MG63 (cell line): ENCODE measurements at regions not wholly inside any gene's neighbourhood (a gene's known extent, or its start where the extent isn't known, plus 50 kb on each side); places are given as distances from the start of the nearest gene placed in this dataset.

Experiments used
- DNase-seq: peaks from one replicate; pipeline ENCODE4 v3.0.0-alpha.2; 2020
- H3K27me3 ChIP-seq: fragments of 250-450 bp; sonication (Bioruptor Pico); 2 replicates; pipeline ENCODE4 v1.5.1; 2020; ENCODE audit warnings: mild to moderate bottlenecking, moderate library complexity
- H3K36me3 ChIP-seq: fragments of 250-450 bp; sonication (Bioruptor Pico); 2 replicates; pipeline ENCODE4 v1.5.1; 2020; ENCODE audit warnings: mild to moderate bottlenecking, moderate library complexity
- H3K4me3 ChIP-seq: fragments of 250-450 bp; sonication (Bioruptor Pico); 2 replicates; pipeline ENCODE4 v1.5.1; 2020; ENCODE audit warnings: mild to moderate bottlenecking, moderate library complexity
- H3K9me3 ChIP-seq: fragments of 250-450 bp; sonication (Bioruptor Pico); 2 replicates; pipeline ENCODE4 v1.5.1; 2020; ENCODE audit warnings: mild to moderate bottlenecking, moderate library complexity

GRCh38 chr2:157087373-157088002, 170.0 kb upstream of the GALNT5 start:
- H3K4me3 ChIP-seq = no peak overlapping the region
- H3K9me3 ChIP-seq = no peaks in the 10 kb centered on the region
- no peaks in the 10 kb centered on the region for H3K27me3 ChIP-seq
- H3K36me3 ChIP-seq = no peaks in the 10 kb centered on the region
- DNase-seq = peak; percentile 94

GRCh38 chr2:157093666-157094065, 163.8 kb upstream of the GALNT5 start:
- DNase-seq = no peak
- Histone ChIP-seq H3K4me3 (no peak overlapping the region), H3K9me3 (peaks cover 6% of the 10 kb centered on the region; the same call in 1 of the 2 replicates), H3K27me3 (no peaks in the 10 kb centered on the region), H3K36me3 (no peaks in the 10 kb centered on the region)

GRCh38 chr2:157105372-157105771, 152.1 kb upstream of the GALNT5 start:
- Histone ChIP-seq H3K9me3 (peaks cover 5% of the 10 kb centered on the region), H3K4me3 (no peak overlapping the region), H3K27me3 (no peaks in the 10 kb centered on the region), H3K36me3 (no peaks in the 10 kb centered on the region)
- no peak for DNase-seq

- Histone ChIP-seq H3K27me3 (no peaks in the 10 kb centered on the region), H3K36me3 (no peaks in the 10 kb centered on the region), H3K9me3 (peaks cover 8% of the 10 kb centered on the region), H3K4me3 (no peak overlapping the region)
- no peak for DNase-seq
Observed at GRCh38 chr2:157106950-157107349, 150.6 kb upstream of the GALNT5 start.

- Histone ChIP-seq H3K9me3 (peaks cover 10% of the 10 kb centered on the region), H3K36me3 (no peaks in the 10 kb centered on the region), H3K27me3 (no peaks in the 10 kb centered on the region), H3K4me3 (no peak overlapping the region)
- no peak for DNase-seq
Observed at GRCh38 chr2:157107460-157107859, 150.0 kb upstream of the GALNT5 start.

- no peak for DNase-seq
- Histone ChIP-seq H3K27me3 (no peaks in the 10 kb centered on the region), H3K9me3 (peaks cover 12% of the 10 kb centered on the region), H3K4me3 (no peak overlapping the region), H3K36me3 (no peaks in the 10 kb centered on the region)
Observed at GRCh38 chr2:157107877-157108276, 149.6 kb upstream of the GALNT5 start.

- Histone ChIP-seq H3K4me3 (peak overlapping the region; percentile 4; the same call in 1 of the 2 replicates), H3K9me3 (no peaks in the 10 kb centered on the region), H3K27me3 (no peaks in the 10 kb centered on the region), H3K36me3 (no peaks in the 10 kb centered on the region)
- DNase-seq = no peak
Observed at GRCh38 chr2:157122776-157123175, 134.7 kb upstream of the GALNT5 start.

- Histone ChIP-seq H3K9me3 (peaks cover 2% of the 10 kb centered on the region; the same call in 1 of the 2 replicates), H3K27me3 (no peaks in the 10 kb centered on the region), H3K4me3 (no peak overlapping the region), H3K36me3 (no peaks in the 10 kb centered on the region)
- no peak for DNase-seq
Observed at GRCh38 chr2:157124731-157125130, 132.8 kb upstream of the GALNT5 start.

- H3K9me3 ChIP-seq = peaks cover 2% of the 10 kb centered on the region; the same call in 1 of the 2 replicates
- DNase-seq = no peak
- H3K27me3 ChIP-seq = no peaks in the 10 kb centered on the region
- H3K36me3 ChIP-seq = no peaks in the 10 kb centered on the region
- H3K4me3 ChIP-seq = no peak overlapping the region
Observed at GRCh38 chr2:157125685-157126084, 131.8 kb upstream of the GALNT5 start.

GRCh38 chr2:157127249-157128012, 130.1 kb upstream of the GALNT5 start:
- H3K36me3 ChIP-seq = no peaks in the 10 kb centered on the region

GRCh38 chr2:157143901-157144300, 113.6 kb upstream of the GALNT5 start:
- Histone ChIP-seq H3K36me3 (no peaks in the 10 kb centered on the region), H3K4me3 (no peak overlapping the region), H3K27me3 (no peaks in the 10 kb centered on the region), H3K9me3 (peaks cover 9% of the 10 kb centered on the region; the same call in 1 of the 2 replicates)
- DNase-seq = no peak

More at GRCh38 chr2:157127249-157128012, 130.1 kb upstream of the GALNT5 start:
- H3K4me3 ChIP-seq = no peak overlapping the region
- H3K9me3 ChIP-seq = peaks cover 2% of the 10 kb centered on the region; the same call in 1 of the 2 replicates
- H3K27me3 ChIP-seq = no peaks in the 10 kb centered on the region
- DNase-seq = no peak

- Histone ChIP-seq H3K4me3 (no peak overlapping the region), H3K27me3 (no peaks in the 10 kb centered on the region), H3K36me3 (no peaks in the 10 kb centered on the region), H3K9me3 (no peaks in the 10 kb centered on the region)
- DNase-seq = no peak
Observed at GRCh38 chr2:157149270-157149669, 108.2 kb upstream of the GALNT5 start.

GRCh38 chr2:157150747-157151146, 106.8 kb upstream of the GALNT5 start:
- no peaks in the 10 kb centered on the region for H3K27me3 ChIP-seq
- no peaks in the 10 kb centered on the region for H3K36me3 ChIP-seq
- no peaks in the 10 kb centered on the region for H3K9me3 ChIP-seq
- no peak for DNase-seq
- no peak overlapping the region for H3K4me3 ChIP-seq

- peaks cover 4% of the 10 kb centered on the region for H3K9me3 ChIP-seq
- H3K36me3 ChIP-seq = no peaks in the 10 kb centered on the region
- no peak overlapping the region for H3K4me3 ChIP-seq
- no peaks in the 10 kb centered on the region for H3K27me3 ChIP-seq
- DNase-seq = no peak
Observed at GRCh38 chr2:157152362-157152761, 105.1 kb upstream of the GALNT5 start.

GRCh38 chr2:157155992-157156391, 101.5 kb upstream of the GALNT5 start:
- Histone ChIP-seq H3K27me3 (no peaks in the 10 kb centered on the region), H3K36me3 (no peaks in the 10 kb centered on the region), H3K9me3 (peaks cover 11% of the 10 kb centered on the region), H3K4me3 (no peak overlapping the region)
- no peak for DNase-seq

- no peak for DNase-seq
- H3K27me3 ChIP-seq = no peaks in the 10 kb centered on the region
- no peak overlapping the region for H3K4me3 ChIP-seq
- peaks cover 11% of the 10 kb centered on the region for H3K9me3 ChIP-seq
- no peaks in the 10 kb centered on the region for H3K36me3 ChIP-seq
Observed at GRCh38 chr2:157158111-157158510, 99.4 kb upstream of the GALNT5 start.

GRCh38 chr2:157159221-157159934, 98.1 kb upstream of the GALNT5 start:
- H3K4me3 ChIP-seq = no peak overlapping the region
- peaks cover 11% of the 10 kb centered on the region for H3K9me3 ChIP-seq
- no peaks in the 10 kb centered on the region for H3K27me3 ChIP-seq
- no peaks in the 10 kb centered on the region for H3K36me3 ChIP-seq
- no peak for DNase-seq
